Jurkat, Clone E6-1 (cell line): ENCODE measurements at regions not wholly inside any gene's neighbourhood (a gene's known extent, or its start where the extent isn't known, plus 50 kb on each side); places are given as distances from the start of the nearest gene placed in this dataset.

Experiments
- DNase-seq: peaks from one replicate; pipeline ENCODE4 v3.0.0-alpha.2; 2011; ENCODE audit warnings: low read depth, low spot score
- H3K4me3 ChIP-seq: 2 replicates; pipeline ENCODE4 v1.5.1; 2011; ENCODE audit warnings: mild to moderate bottlenecking, low read length, control low read depth, moderate library complexity

GRCh38 chr13:39887387-39887786 lies 231.9 kb downstream of the COG6 start:
- no peak for DNase-seq
- H3K4me3 ChIP-seq, result no peak overlapping the region

GRCh38 chr13:39888865-39889810 lies 233.7 kb downstream of the COG6 start:
- no peak for DNase-seq

GRCh38 chr13:39890537-39890936 lies 235.1 kb downstream of the COG6 start:
- no peak for DNase-seq
- no peak overlapping the region for H3K4me3 ChIP-seq

More at GRCh38 chr13:39888865-39889810, 233.7 kb downstream of the COG6 start:
- no peak overlapping the region for H3K4me3 ChIP-seq

- H3K4me3 ChIP-seq, result no peak overlapping the region
- DNase-seq, result peak; percentile 29
Measured at GRCh38 chr13:39892721-39893685, 237.5 kb downstream of the COG6 start.

- H3K4me3 ChIP-seq, result no peak overlapping the region
- no peak for DNase-seq
Measured at GRCh38 chr13:39893808-39894207, 238.3 kb downstream of the COG6 start.

GRCh38 chr13:39894586-39894985 lies 239.1 kb downstream of the COG6 start:
- no peak for DNase-seq

GRCh38 chr13:39895254-39895653 lies 239.8 kb downstream of the COG6 start:
- peak; percentile 10 for DNase-seq
- no peak overlapping the region for H3K4me3 ChIP-seq

More at GRCh38 chr13:39894586-39894985, 239.1 kb downstream of the COG6 start:
- H3K4me3 ChIP-seq, result no peak overlapping the region

- DNase-seq, result no peak
- no peak overlapping the region for H3K4me3 ChIP-seq
Measured at GRCh38 chr13:39897636-39898035, 242.2 kb downstream of the COG6 start.

GRCh38 chr13:39900106-39900750 lies 244.8 kb downstream of the COG6 start:
- no peak for DNase-seq
- H3K4me3 ChIP-seq, result no peak overlapping the region

- no peak for DNase-seq
- no peak overlapping the region for H3K4me3 ChIP-seq
Measured at GRCh38 chr13:39904959-39905358, 249.5 kb downstream of the COG6 start.

- DNase-seq, result no peak
- no peak overlapping the region for H3K4me3 ChIP-seq
Measured at GRCh38 chr13:39909634-39910033, 254.2 kb downstream of the COG6 start.

- no peak overlapping the region for H3K4me3 ChIP-seq
- no peak for DNase-seq
Measured at GRCh38 chr13:39910041-39910440, 254.6 kb downstream of the COG6 start.

GRCh38 chr13:39910833-39911232 lies 255.4 kb downstream of the COG6 start:
- H3K4me3 ChIP-seq, result no peak overlapping the region
- DNase-seq, result no peak

GRCh38 chr13:39913339-39913738 lies 257.9 kb downstream of the COG6 start:
- no peak for DNase-seq
- no peak overlapping the region for H3K4me3 ChIP-seq

- no peak overlapping the region for H3K4me3 ChIP-seq
- no peak for DNase-seq
Measured at GRCh38 chr13:39913928-39914327, 258.5 kb downstream of the COG6 start.

GRCh38 chr13:39915418-39915817 lies 260.0 kb downstream of the COG6 start:
- H3K4me3 ChIP-seq, result no peak overlapping the region
- no peak for DNase-seq

- no peak overlapping the region for H3K4me3 ChIP-seq
- no peak for DNase-seq
Measured at GRCh38 chr13:39916330-39916729, 260.9 kb downstream of the COG6 start.

- DNase-seq, result no peak
Measured at GRCh38 chr13:39918620-39919236, 263.3 kb downstream of the COG6 start.

GRCh38 chr13:39920613-39921012 lies 265.2 kb downstream of the COG6 start:
- DNase-seq, result no peak
- H3K4me3 ChIP-seq, result no peak overlapping the region

More at GRCh38 chr13:39918620-39919236, 263.3 kb downstream of the COG6 start:
- no peak overlapping the region for H3K4me3 ChIP-seq
